Cardiac muscle cell (in vitro differentiated cells and primary cell): ENCODE measurements at regions not wholly inside any gene's neighbourhood (a gene's known extent, or its start where the extent isn't known, plus 50 kb on each side); places are given as distances from the start of the nearest gene placed in this dataset.
A peak's percentile ranks its signal among the peaks of the same experiment; 100 is the strongest.
"Not testable (repeated sequence)": the region's sequence is repeated elsewhere in the genome, so short reads cannot be mapped to it uniquely, and the experiment has no call there.

Experiments used
- DNase-seq, 2 donors: peaks; one replicate each; pipeline versions ENCODE4 v3.0.0 to v3.0.0-alpha.2; 2010 to 2017; ENCODE audit warnings: low read depth in 1 of 2, low spot score in 1 of 2
- H3K27ac ChIP-seq: fragments of 200-600 bp; sonication (generic); 2 replicates; pipeline ENCODE4 v1.5.1; 2016
- H3K27me3 ChIP-seq: fragments of 200-600 bp; sonication (generic); 2 replicates; pipeline ENCODE4 v1.6.0; 2016; ENCODE audit warnings: control low read depth
- H3K36me3 ChIP-seq: fragments of 200-600 bp; sonication (generic); 2 replicates; pipeline ENCODE4 v1.5.1; 2016; ENCODE audit warnings: control low read depth
- H3K4me1 ChIP-seq: fragments of 200-600 bp; sonication (generic); 2 replicates; pipeline ENCODE4 v1.8.1; 2017; ENCODE audit warnings: low read depth, mild to moderate bottlenecking, mixed run types
- H3K4me3 ChIP-seq: fragments of 200-600 bp; sonication (generic); 2 replicates; pipeline ENCODE4 v1.5.1; 2016; ENCODE audit warnings: mild to moderate bottlenecking
- H3K9me3 ChIP-seq: fragments of 200-600 bp; sonication (generic); 2 replicates; pipeline ENCODE4 v1.5.1; 2017; ENCODE audit warnings: low read depth, mild to moderate bottlenecking, control low read depth
- CTCF ChIP-seq: IDR thresholded peaks from 2 replicates; pipeline ENCODE4 v1.5.1; 2012; ENCODE audit warnings: low read depth, mild to moderate bottlenecking, low read length

- no peak for DNase-seq
- Histone ChIP-seq H3K4me1 (no peaks in the 10 kb centered on the region), H3K4me3 (no peak overlapping the region), H3K36me3 (no peaks in the 10 kb centered on the region), H3K27me3 (no peaks in the 10 kb centered on the region), H3K27ac (no peak overlapping the region), H3K9me3 (no peaks in the 10 kb centered on the region)
- TF ChIP-seq CTCF = no peak
Measured at GRCh38 chr13:74731731-74732130, 597.5 kb upstream of the KLF12 start.

- peak; percentile 17 to 46 for DNase-seq
- H3K27me3 ChIP-seq = no peaks in the 10 kb centered on the region
- TF ChIP-seq CTCF = no peak
- no peak overlapping the region for H3K27ac ChIP-seq
- H3K4me1 ChIP-seq = no peaks in the 10 kb centered on the region
- H3K36me3 ChIP-seq = no peaks in the 10 kb centered on the region
- H3K9me3 ChIP-seq = no peaks in the 10 kb centered on the region
- H3K4me3 ChIP-seq = no peak overlapping the region
Measured at GRCh38 chr13:74730556-74731331, 596.5 kb upstream of the KLF12 start.

- H3K4me3 ChIP-seq = no peak overlapping the region
- H3K27ac ChIP-seq = no peak overlapping the region
- no peaks in the 10 kb centered on the region for H3K9me3 ChIP-seq
- no peak for TF ChIP-seq CTCF
- no peaks in the 10 kb centered on the region for H3K27me3 ChIP-seq
- no peaks in the 10 kb centered on the region for H3K36me3 ChIP-seq
- DNase-seq = no peak
- H3K4me1 ChIP-seq = no peaks in the 10 kb centered on the region
Measured at GRCh38 chr13:74726206-74726605, 592.0 kb upstream of the KLF12 start.

- DNase-seq, H3K27ac ChIP-seq, H3K36me3 ChIP-seq, H3K4me3 ChIP-seq, H3K9me3 ChIP-seq, H3K4me1 ChIP-seq, H3K27me3 ChIP-seq: not testable (repeated sequence)
Measured at GRCh38 chr13:74718232-74718842, 584.1 kb upstream of the KLF12 start.

- H3K27ac ChIP-seq = no peak overlapping the region
- TF ChIP-seq CTCF = no peak
- no peak for DNase-seq
- H3K4me3 ChIP-seq = no peak overlapping the region
- H3K9me3 ChIP-seq = no peaks in the 10 kb centered on the region
- no peaks in the 10 kb centered on the region for H3K27me3 ChIP-seq
- H3K4me1 ChIP-seq = no peaks in the 10 kb centered on the region
- no peaks in the 10 kb centered on the region for H3K36me3 ChIP-seq
Measured at GRCh38 chr13:74715718-74716117, 581.5 kb upstream of the KLF12 start.

DNA sequence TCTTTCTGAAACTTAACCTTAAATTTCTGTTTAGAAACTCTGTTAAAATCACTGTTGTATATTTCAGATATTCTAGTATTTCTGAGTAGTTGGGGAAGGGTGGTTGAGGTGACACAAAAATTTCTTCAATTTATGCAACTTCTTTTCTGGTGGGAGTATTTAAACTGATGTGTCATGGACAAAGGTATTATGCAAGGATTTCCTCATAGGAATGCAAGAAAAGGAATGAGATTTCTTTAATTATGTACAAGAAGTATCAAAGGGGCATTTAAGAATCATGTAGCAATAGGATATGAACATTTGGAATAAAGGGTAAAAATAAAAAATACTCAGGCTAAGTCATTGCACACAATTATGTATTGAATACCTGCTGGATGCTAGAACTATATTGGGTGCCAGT, 575.8 kb upstream of the KLF12 start:
- Histone ChIP-seq H3K4me3 (no peak overlapping the region), H3K27ac (no peak overlapping the region), H3K27me3 (no peaks in the 10 kb centered on the region), H3K36me3 (no peaks in the 10 kb centered on the region), H3K4me1 (no peaks in the 10 kb centered on the region), H3K9me3 (no peaks in the 10 kb centered on the region)
- no peak for TF ChIP-seq CTCF
- peak in 1 of 2 donors; percentile 72 for DNase-seq
